ENCODE measurements at regions not wholly inside any gene's neighbourhood (a gene's known extent, or its start where the extent isn't known, plus 50 kb on each side); places are given as distances from the start of the nearest gene placed in this dataset.

GRCh38 chrX:114071412-114071811, 512.5 kb upstream of the HTR2C start (continued):
- peak; percentile 69 for TF ChIP-seq CXXC5 (CRISPR knock-in tag; IDR thresholded peaks at IDR 0.05)
- TF ChIP-seq SMARCC2 (IDR thresholded peaks at IDR 0.05; ENCODE audit: low read depth) = no peak
- TF ChIP-seq ZNF239 (CRISPR knock-in tag; IDR thresholded peaks at IDR 0.05) = peak; percentile 48; the same call in 1 of the 2 replicates
- peak; percentile 84 for TF ChIP-seq IFI16 (CRISPR knock-in tag; IDR thresholded peaks at IDR 0.05)
- peak; percentile 56 for TF ChIP-seq TEAD4 (IDR thresholded peaks at IDR 0.05; ENCODE audit: low read length)
- no peak for TF ChIP-seq TEAD4 (CRISPR knock-in tag; IDR thresholded peaks at IDR 0.05; ENCODE audit: borderline replicate concordance)
- peak; percentile 75; the same call in 1 of the 2 replicates for TF ChIP-seq ZNF76 (CRISPR knock-in tag; IDR thresholded peaks at IDR 0.05; ENCODE audit: borderline replicate concordance)
- peak; percentile 83; the same call in 1 of the 2 replicates for TF ChIP-seq HIVEP1 (CRISPR knock-in tag; IDR thresholded peaks at IDR 0.05)
- no peak for TF ChIP-seq XRCC4 (IDR thresholded peaks at IDR 0.05; ENCODE audit: extremely low read depth, insufficient read depth, insufficient read length)
- no peak for TF ChIP-seq PBX2 (CRISPR knock-in tag; IDR thresholded peaks at IDR 0.05; ENCODE audit: low read depth)
- TF ChIP-seq PBX2 (tag; conservative IDR thresholded peaks at IDR 0.05; ENCODE audit: low read depth) = peak; percentile 59; the same call in 1 of the 2 replicates
- TF ChIP-seq ZNF395 (CRISPR knock-in tag; IDR thresholded peaks at IDR 0.05) = peak; percentile 80; the same call in 1 of the 2 replicates
- TF ChIP-seq CBFA2T3 (IDR thresholded peaks at IDR 0.05) = peak; percentile 73

Data from K562 (cell line).